ENCODE measurements at regions not wholly inside any gene's neighbourhood (a gene's known extent, or its start where the extent isn't known, plus 50 kb on each side); places are given as distances from the start of the nearest gene placed in this dataset.

GRCh38 chr11:22460181-22460580 is 122.0 kb downstream of the SLC17A6 start:
- no peak for TF ChIP-seq CTCF (IDR thresholded peaks at IDR 0.05)
- ATAC-seq = no peak
- intact Hi-C loops (cut with DNase I) = no loop called here
- Histone ChIP-seq H3K9me3 (no peaks in the 10 kb centered on the region), H3K4me1 (no peaks in the 10 kb centered on the region), H3K27ac (no peak overlapping the region), H3K27me3 (no peaks in the 10 kb centered on the region), H3K4me3 (no peak overlapping the region), H3K36me3 (no peaks in the 10 kb centered on the region)
- 87 to 92% (median 90%) methylated on average over 3 of the region's 3 CpGs for WGBS, 4 donors
- DNase-seq = no peak

GRCh38 chr11:22459048-22459447 is 120.9 kb downstream of the SLC17A6 start:
- H3K4me3 ChIP-seq = no peak overlapping the region
- H3K27me3 ChIP-seq = no peaks in the 10 kb centered on the region
- no peaks in the 10 kb centered on the region for H3K4me1 ChIP-seq
- DNase-seq = no peak
- intact Hi-C loops (cut with DNase I) = no loop called here
- WGBS, 4 donors = 48 to 58% (median 54%) methylated on average over 3 of the region's 3 CpGs
- no peak overlapping the region for H3K27ac ChIP-seq
- no peaks in the 10 kb centered on the region for H3K9me3 ChIP-seq
- H3K36me3 ChIP-seq = no peaks in the 10 kb centered on the region
- no peak for ATAC-seq
- TF ChIP-seq CTCF (IDR thresholded peaks at IDR 0.05) (no peak), POLR2A (IDR thresholded peaks at IDR 0.05) (no peak)

GRCh38 chr11:22458161-22458560 is 120.0 kb downstream of the SLC17A6 start:
- TF ChIP-seq CTCF (IDR thresholded peaks at IDR 0.05) (no peak), POLR2A (IDR thresholded peaks at IDR 0.05) (no peak)
- Histone ChIP-seq H3K27me3 (no peaks in the 10 kb centered on the region), H3K4me3 (no peak overlapping the region), H3K4me1 (no peaks in the 10 kb centered on the region), H3K27ac (no peak overlapping the region), H3K36me3 (no peaks in the 10 kb centered on the region), H3K9me3 (no peaks in the 10 kb centered on the region)
- WGBS, 4 donors = 58 to 67% (median 60%) methylated on average over 3 of the region's 3 CpGs
- DNase-seq (no peak), ATAC-seq (no peak)
- intact Hi-C loops (cut with DNase I) = no loop called here

- DNase-seq (no peak), ATAC-seq (no peak)
- WGBS, 4 donors = 75 to 96% (median 89%) methylated on average over 1 of the region's 1 CpG
- no peak overlapping the region for H3K4me3 ChIP-seq
- no peaks in the 10 kb centered on the region for H3K27me3 ChIP-seq
- no peaks in the 10 kb centered on the region for H3K36me3 ChIP-seq
- H3K9me3 ChIP-seq = no peaks in the 10 kb centered on the region
- intact Hi-C loops (cut with DNase I) = no loop called here
- TF ChIP-seq POLR2A (IDR thresholded peaks at IDR 0.05) (no peak), CTCF (IDR thresholded peaks at IDR 0.05) (no peak)
- no peak overlapping the region for H3K27ac ChIP-seq
- H3K4me1 ChIP-seq = no peaks in the 10 kb centered on the region
Measured at GRCh38 chr11:22456993-22457762, 119.0 kb downstream of the SLC17A6 start.
